A673 (cell line): ENCODE measurements at regions not wholly inside any gene's neighbourhood (a gene's known extent, or its start where the extent isn't known, plus 50 kb on each side); places are given as distances from the start of the nearest gene placed in this dataset.

ENCODE experiments used
- CTCF ChIP-seq: fragments of 300-800, 200-600 bp; sonication (generic); conservative IDR thresholded peaks from 2 replicates; pipeline ENCODE4 v1.5.1; 2017; ENCODE audit warnings: low read depth, mild to moderate bottlenecking, antibody characterized with exemption, low read length, moderate library complexity, mixed read lengths
- EZH2 ChIP-seq: fragments of 200-600 bp; sonication (generic); IDR thresholded peaks from 2 replicates; pipeline ENCODE4 v1.6.1; 2017; ENCODE audit warnings: borderline replicate concordance, low read depth, mild to moderate bottlenecking, mixed read lengths, antibody characterized with exemption, low read length; ENCODE audit not compliant: poor library complexity, severe bottlenecking

DNA sequence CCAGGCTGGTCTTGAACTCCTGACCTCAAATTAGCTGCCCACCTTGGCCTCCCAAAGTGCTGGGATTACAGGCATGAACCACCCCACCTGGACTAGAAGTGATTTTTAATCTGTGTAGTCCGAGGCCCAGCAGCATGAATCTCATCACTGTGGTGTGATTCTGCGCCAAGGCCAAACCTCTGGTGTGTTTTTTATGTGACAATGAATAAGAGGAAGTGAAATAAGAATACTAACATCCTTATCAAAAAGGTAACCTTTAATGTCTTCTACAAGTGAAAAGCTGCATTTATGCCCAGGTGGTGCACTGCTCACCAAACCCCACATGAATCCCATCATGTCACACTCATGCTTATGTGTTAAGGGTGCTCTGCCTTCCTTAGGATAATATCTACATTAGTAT is 77.1 kb upstream of the OR9Q1 start:
- TF ChIP-seq CTCF (no peak), EZH2 (no peak)
